ENCODE measurements at regions not wholly inside any gene's neighbourhood (a gene's known extent, or its start where the extent isn't known, plus 50 kb on each side); places are given as distances from the start of the nearest gene placed in this dataset.
"Not testable (repeated sequence)": the region's sequence is repeated elsewhere in the genome, so short reads cannot be mapped to it uniquely, and the experiment has no call there.

- no peak for DNase-seq (ENCODE audit: insufficient read length)
- no peak for FAIRE-seq
- no peak for TF ChIP-seq POLR2A (IDR thresholded peaks at IDR 0.05; ENCODE audit: low read depth, low read length)
- TF ChIP-seq TAF1 (IDR thresholded peaks at IDR 0.05; ENCODE audit: borderline replicate concordance, low read depth, low read length), result no peak
- TF ChIP-seq POLR2AphosphoS5 (IDR thresholded peaks at IDR 0.05; ENCODE audit: low read depth, low read length), result no peak
These were observed 53.2 kb upstream of the PARP1 start for GRCh38 chr1:226461087-226461486.

GRCh38 chr1:226463925-226464586 is 56.2 kb upstream of the PARP1 start:
- no peak for DNase-seq (ENCODE audit: insufficient read length)
- TF ChIP-seq POLR2A (IDR thresholded peaks at IDR 0.05; ENCODE audit: low read depth, low read length), result no peak
- TF ChIP-seq POLR2AphosphoS5 (IDR thresholded peaks at IDR 0.05; ENCODE audit: low read depth, low read length), result no peak
- TF ChIP-seq TAF1 (IDR thresholded peaks at IDR 0.05; ENCODE audit: borderline replicate concordance, low read depth, low read length), result no peak
- no peak for FAIRE-seq

- not testable (repeated sequence) for FAIRE-seq; DNase-seq (ENCODE audit: insufficient read length)
These were observed 56.7 kb upstream of the PARP1 start for GRCh38 chr1:226464587-226464971.

GRCh38 chr1:226466296-226466695 is 58.4 kb upstream of the PARP1 start:
- TF ChIP-seq POLR2AphosphoS5 (IDR thresholded peaks at IDR 0.05; ENCODE audit: low read depth, low read length) (no peak), TAF1 (IDR thresholded peaks at IDR 0.05; ENCODE audit: borderline replicate concordance, low read depth, low read length) (no peak), POLR2A (IDR thresholded peaks at IDR 0.05; ENCODE audit: low read depth, low read length) (no peak)
- FAIRE-seq (no peak), DNase-seq (ENCODE audit: insufficient read length) (no peak)

- DNase-seq (ENCODE audit: insufficient read length) (no peak), FAIRE-seq (no peak)
- TF ChIP-seq TAF1 (IDR thresholded peaks at IDR 0.05; ENCODE audit: borderline replicate concordance, low read depth, low read length), result no peak
- TF ChIP-seq POLR2A (IDR thresholded peaks at IDR 0.05; ENCODE audit: low read depth, low read length), result no peak
- no peak for TF ChIP-seq POLR2AphosphoS5 (IDR thresholded peaks at IDR 0.05; ENCODE audit: low read depth, low read length)
These were observed 59.5 kb upstream of the PARP1 start for GRCh38 chr1:226467443-226467842.

- FAIRE-seq, result peak; percentile 53
- no peak for DNase-seq (ENCODE audit: insufficient read length)
- TF ChIP-seq POLR2AphosphoS5 (IDR thresholded peaks at IDR 0.05; ENCODE audit: low read depth, low read length), result no peak
- no peak for TF ChIP-seq TAF1 (IDR thresholded peaks at IDR 0.05; ENCODE audit: borderline replicate concordance, low read depth, low read length)
- no peak for TF ChIP-seq POLR2A (IDR thresholded peaks at IDR 0.05; ENCODE audit: low read depth, low read length)
These were observed 63.3 kb upstream of the PARP1 start for GRCh38 chr1:226470921-226471866.

GRCh38 chr1:226473325-226473724 is 65.4 kb upstream of the PARP1 start:
- FAIRE-seq (no peak), DNase-seq (ENCODE audit: insufficient read length) (no peak)
- TF ChIP-seq TAF1 (IDR thresholded peaks at IDR 0.05; ENCODE audit: borderline replicate concordance, low read depth, low read length), result no peak
- no peak for TF ChIP-seq POLR2A (IDR thresholded peaks at IDR 0.05; ENCODE audit: low read depth, low read length)
- TF ChIP-seq POLR2AphosphoS5 (IDR thresholded peaks at IDR 0.05; ENCODE audit: low read depth, low read length), result no peak

- DNase-seq (ENCODE audit: insufficient read length) (no peak), FAIRE-seq (no peak)
- TF ChIP-seq TAF1 (IDR thresholded peaks at IDR 0.05; ENCODE audit: borderline replicate concordance, low read depth, low read length) (no peak), POLR2A (IDR thresholded peaks at IDR 0.05; ENCODE audit: low read depth, low read length) (no peak), POLR2AphosphoS5 (IDR thresholded peaks at IDR 0.05; ENCODE audit: low read depth, low read length) (no peak)
These were observed 66.1 kb upstream of the PARP1 start for GRCh38 chr1:226474041-226474440.

- FAIRE-seq (no peak), DNase-seq (ENCODE audit: insufficient read length) (no peak)
- TF ChIP-seq POLR2AphosphoS5 (IDR thresholded peaks at IDR 0.05; ENCODE audit: low read depth, low read length) (no peak), TAF1 (IDR thresholded peaks at IDR 0.05; ENCODE audit: borderline replicate concordance, low read depth, low read length) (no peak), POLR2A (IDR thresholded peaks at IDR 0.05; ENCODE audit: low read depth, low read length) (no peak)
These were observed 66.7 kb upstream of the PARP1 start for GRCh38 chr1:226474443-226475141.

GRCh38 chr1:226475142-226475511 is 67.2 kb upstream of the PARP1 start:
- FAIRE-seq (no peak), DNase-seq (ENCODE audit: insufficient read length) (no peak)
- TF ChIP-seq POLR2A (IDR thresholded peaks at IDR 0.05; ENCODE audit: low read depth, low read length), result no peak
- TF ChIP-seq POLR2AphosphoS5 (IDR thresholded peaks at IDR 0.05; ENCODE audit: low read depth, low read length), result no peak
- no peak for TF ChIP-seq TAF1 (IDR thresholded peaks at IDR 0.05; ENCODE audit: borderline replicate concordance, low read depth, low read length)

GRCh38 chr1:226476066-226476465 is 68.2 kb upstream of the PARP1 start:
- no peak for FAIRE-seq
- no peak for DNase-seq (ENCODE audit: insufficient read length)
- no peak for TF ChIP-seq TAF1 (IDR thresholded peaks at IDR 0.05; ENCODE audit: borderline replicate concordance, low read depth, low read length)
- TF ChIP-seq POLR2AphosphoS5 (IDR thresholded peaks at IDR 0.05; ENCODE audit: low read depth, low read length), result no peak
- no peak for TF ChIP-seq POLR2A (IDR thresholded peaks at IDR 0.05; ENCODE audit: low read depth, low read length)

Measured in GM12892 (cell line).